ENCODE measurements at regions not wholly inside any gene's neighbourhood (a gene's known extent, or its start where the extent isn't known, plus 50 kb on each side); places are given as distances from the start of the nearest gene placed in this dataset.

DNA sequence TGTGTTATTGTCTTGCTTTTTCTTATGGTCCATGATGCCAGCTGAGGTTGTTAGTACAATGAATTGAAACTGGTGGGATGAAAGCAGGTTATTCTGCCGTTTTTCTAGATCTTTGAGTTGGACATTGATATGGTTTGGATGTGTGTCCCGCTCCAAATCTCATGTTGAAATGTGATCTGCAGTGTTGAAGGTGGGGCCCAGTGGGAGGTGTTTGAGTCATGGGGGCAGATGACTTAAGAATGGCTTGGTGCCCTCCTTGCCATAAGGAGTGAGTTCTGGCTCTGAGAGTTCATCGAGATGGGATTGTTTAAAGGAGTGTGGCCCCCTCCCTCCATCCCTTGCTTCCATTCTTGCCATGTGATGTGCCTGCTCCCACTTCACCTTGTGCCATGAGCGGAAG is 80.3 kb upstream of the PIAS1 start:
- TF ChIP-seq, protein P1, sequence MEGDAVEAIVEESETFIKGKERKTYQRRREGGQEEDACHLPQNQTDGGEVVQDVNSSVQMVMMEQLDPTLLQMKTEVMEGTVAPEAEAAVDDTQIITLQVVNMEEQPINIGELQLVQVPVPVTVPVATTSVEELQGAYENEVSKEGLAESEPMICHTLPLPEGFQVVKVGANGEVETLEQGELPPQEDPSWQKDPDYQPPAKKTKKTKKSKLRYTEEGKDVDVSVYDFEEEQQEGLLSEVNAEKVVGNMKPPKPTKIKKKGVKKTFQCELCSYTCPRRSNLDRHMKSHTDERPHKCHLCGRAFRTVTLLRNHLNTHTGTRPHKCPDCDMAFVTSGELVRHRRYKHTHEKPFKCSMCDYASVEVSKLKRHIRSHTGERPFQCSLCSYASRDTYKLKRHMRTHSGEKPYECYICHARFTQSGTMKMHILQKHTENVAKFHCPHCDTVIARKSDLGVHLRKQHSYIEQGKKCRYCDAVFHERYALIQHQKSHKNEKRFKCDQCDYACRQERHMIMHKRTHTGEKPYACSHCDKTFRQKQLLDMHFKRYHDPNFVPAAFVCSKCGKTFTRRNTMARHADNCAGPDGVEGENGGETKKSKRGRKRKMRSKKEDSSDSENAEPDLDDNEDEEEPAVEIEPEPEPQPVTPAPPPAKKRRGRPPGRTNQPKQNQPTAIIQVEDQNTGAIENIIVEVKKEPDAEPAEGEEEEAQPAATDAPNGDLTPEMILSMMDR (conservative IDR thresholded peaks at IDR 0.05 in 1 of 2, IDR thresholded peaks at IDR 0.05 in 1 of 2; ENCODE audit: extremely low read depth in 1 of 2, insufficient read depth in 1 of 2, low read depth in 1 of 2, low read length in 2 of 2), result no peak
- no peak for TF ChIP-seq EZH2 (IDR thresholded peaks at IDR 0.05; ENCODE audit: borderline replicate concordance, low read length)

All from mammary epithelial cell (primary cell).